Endothelial cell of umbilical vein (primary cell): ENCODE measurements at regions not wholly inside any gene's neighbourhood (a gene's known extent, or its start where the extent isn't known, plus 50 kb on each side); places are given as distances from the start of the nearest gene placed in this dataset.

Experiments
- BruUV-seq: library from RNA; stranded (reverse); fragments of 400-500 nt; replicated peaks from 2 replicates; lab custom pipeline; 2021; lab: Mats Ljungman, UMichigan
- CTCF ChIA-PET: fragments of 300-600, 350-600 bp; sonication (Branson Sonifier 250); formaldehyde crosslinking; loops from one replicate; lab custom pipeline; 2021; ENCODE audit warnings: antibody characterized with exemption, inconsistent platforms; lab: Charles Lee
- POLR2A ChIA-PET: fragments of 300-600, 350-600 bp; sonication (Branson Sonifier 250); formaldehyde crosslinking; loops from one replicate; lab custom pipeline; 2021; ENCODE audit warnings: antibody characterized with exemption, inconsistent platforms; lab: Charles Lee
- DNase-seq: peaks from one replicate; pipeline ENCODE4 v3.0.0-alpha.2; 2011; ENCODE audit warnings: low read depth, low spot score
- FAIRE-seq: peaks from 2 replicates; lab custom pipeline; 2011; peaks lifted over from hg19 to GRCh38; lab: Jason Lieb, UNC
- H2AFZ ChIP-seq: 2 replicates; pipeline ENCODE4 v1.6.0; 2012; ENCODE audit warnings: low read depth, low read length, control low read depth, inconsistent platforms
- H3K27ac ChIP-seq: 2 replicates; pipeline ENCODE4 v1.5.1; 2011; ENCODE audit warnings: low read depth, mild to moderate bottlenecking, control low read depth, low read length, moderate library complexity; ENCODE audit not compliant: insufficient read depth
- H3K27me3 ChIP-seq, 2 experiments: 2 replicates each; pipeline versions ENCODE4 v1.6.0 to v1.6.1; 2011; ENCODE audit warnings: low read length in 2 of 2, mixed read lengths in 1 of 2; ENCODE audit not compliant: control insufficient read depth in 2 of 2, insufficient read depth in 2 of 2
- H3K36me3 ChIP-seq, 2 experiments: 2 replicates in 1 of 2; 3 replicates in 1 of 2; pipeline ENCODE4 v1.5.1; 2011; ENCODE audit warnings: low read length in 2 of 2, mild to moderate bottlenecking in 1 of 2, moderate library complexity in 1 of 2; ENCODE audit not compliant: control insufficient read depth in 2 of 2, insufficient read depth in 2 of 2; ENCODE audit errors: extremely low read depth in 1 of 2
- H3K4me1 ChIP-seq: 3 replicates; pipeline ENCODE4 v1.5.1; 2011; ENCODE audit warnings: mild to moderate bottlenecking, low read length; ENCODE audit not compliant: control insufficient read depth, insufficient read depth; ENCODE audit errors: extremely low read depth
- H3K4me2 ChIP-seq: 2 replicates; pipeline ENCODE4 v1.6.1; 2011; ENCODE audit warnings: low read length, control low read depth, mixed read lengths; ENCODE audit not compliant: insufficient read depth
- H3K4me3 ChIP-seq, 3 experiments: fragments of 200-600 bp in 1 of 3; sonication (generic), shearing (Covaris generic) in 1 of 3; replicated peaks in 1 of 3; 2 replicates each; pipeline ENCODE4 v1.5.1; 2011 to 2016; ENCODE audit warnings: control low read depth in 3 of 3, low read length in 3 of 3, mild to moderate bottlenecking in 2 of 3, inconsistent platforms in 1 of 3, low read depth in 1 of 3, moderate library complexity in 1 of 3; ENCODE audit not compliant: insufficient read depth in 1 of 3
- H3K79me2 ChIP-seq: 2 replicates; pipeline ENCODE4 v1.6.0; 2012; ENCODE audit warnings: low read length, inconsistent platforms; ENCODE audit not compliant: control insufficient read depth, insufficient read depth
- H3K9ac ChIP-seq: replicated peaks from 2 replicates; pipeline ENCODE3; 2011; ENCODE audit warnings: low read length, control low read depth; ENCODE audit not compliant: insufficient read depth; ENCODE audit errors: extremely low read depth
- H3K9me1 ChIP-seq: replicated peaks from 3 replicates; pipeline ENCODE4 v1.6.0; 2011; ENCODE audit warnings: mild to moderate bottlenecking, low read length; ENCODE audit not compliant: control insufficient read depth, insufficient read depth; ENCODE audit errors: extremely low read depth
- H3K9me3 ChIP-seq: replicated peaks from 2 replicates; pipeline ENCODE4 v1.5.1; 2012; ENCODE audit warnings: low read length, inconsistent platforms; ENCODE audit not compliant: control insufficient read depth, insufficient read depth
- H4K20me1 ChIP-seq: replicated peaks from 2 replicates; pipeline ENCODE3; 2011; ENCODE audit warnings: mild to moderate bottlenecking, low read length; ENCODE audit not compliant: control insufficient read depth, insufficient read depth; ENCODE audit errors: extremely low read depth
- CTCF ChIP-seq, 2 donors: IDR thresholded peaks; 1 replicate in 1 of 2; 2 replicates in 1 of 2; pipeline ENCODE4 v1.5.1; 2011; ENCODE audit warnings: low read length in 2 of 2, mild to moderate bottlenecking in 2 of 2, moderate library complexity in 2 of 2, control low read depth in 1 of 2, inconsistent platforms in 1 of 2, low read depth in 1 of 2; ENCODE audit not compliant: insufficient read depth in 1 of 2; ENCODE audit errors: extremely low read depth in 1 of 2
- EZH2 ChIP-seq: IDR thresholded peaks from 2 replicates; pipeline ENCODE4 v1.6.1; 2012; ENCODE audit warnings: borderline replicate concordance, low read depth, mild to moderate bottlenecking, moderate library complexity, low read length, inconsistent platforms; ENCODE audit not compliant: severe bottlenecking
- FOS ChIP-seq: IDR thresholded peaks from 2 replicates; pipeline ENCODE4 v1.6.1; 2011; ENCODE audit warnings: mild to moderate bottlenecking, low read length, moderate library complexity, borderline replicate concordance; ENCODE audit not compliant: insufficient read depth
- GATA2 ChIP-seq: IDR thresholded peaks from 2 replicates; pipeline ENCODE4 v1.7.0; 2011; ENCODE audit warnings: low read depth, mild to moderate bottlenecking, moderate library complexity, mixed read lengths, low read length; ENCODE audit not compliant: insufficient read length, insufficient read depth
- JUN ChIP-seq: IDR thresholded peaks from 2 replicates; pipeline ENCODE4 v1.6.1; 2011; ENCODE audit warnings: borderline replicate concordance, low read depth; ENCODE audit not compliant: insufficient read length, insufficient read depth
- MAX ChIP-seq: IDR thresholded peaks from 2 replicates; pipeline ENCODE4 v1.6.1; 2011; ENCODE audit not compliant: insufficient read depth, insufficient read length
- MYC ChIP-seq: IDR thresholded peaks from one replicate; pipeline ENCODE4 v1.6.1; 2011; ENCODE audit warnings: mild to moderate bottlenecking, low read depth, low read length
- POLR2A ChIP-seq: IDR thresholded peaks from 2 replicates; pipeline ENCODE4 v1.6.1; 2012; ENCODE audit warnings: low read depth, mild to moderate bottlenecking, control low read depth, low read length
- POLR2AphosphoS5 ChIP-seq: IDR thresholded peaks from 2 replicates; pipeline ENCODE4 v1.6.1; 2012; ENCODE audit warnings: low read depth, mild to moderate bottlenecking, control low read depth, low read length, moderate library complexity; ENCODE audit not compliant: insufficient read depth
- dilution Hi-C: fragments of 300-500 bp; cut with MboI; formaldehyde crosslinking; loops from one replicate; pipeline ENCODE4 v1.15.0; 2019; ENCODE audit warnings: low sequenced_read_pairs; ENCODE audit not compliant: extremely low pct_ligation_motif_present
- intact Hi-C: fragments of 100-400 bp; cut with micrococcal nuclease; formaldehyde crosslinking; loops from one replicate; pipeline ENCODE4 v1.10.0; 2022

DNA sequence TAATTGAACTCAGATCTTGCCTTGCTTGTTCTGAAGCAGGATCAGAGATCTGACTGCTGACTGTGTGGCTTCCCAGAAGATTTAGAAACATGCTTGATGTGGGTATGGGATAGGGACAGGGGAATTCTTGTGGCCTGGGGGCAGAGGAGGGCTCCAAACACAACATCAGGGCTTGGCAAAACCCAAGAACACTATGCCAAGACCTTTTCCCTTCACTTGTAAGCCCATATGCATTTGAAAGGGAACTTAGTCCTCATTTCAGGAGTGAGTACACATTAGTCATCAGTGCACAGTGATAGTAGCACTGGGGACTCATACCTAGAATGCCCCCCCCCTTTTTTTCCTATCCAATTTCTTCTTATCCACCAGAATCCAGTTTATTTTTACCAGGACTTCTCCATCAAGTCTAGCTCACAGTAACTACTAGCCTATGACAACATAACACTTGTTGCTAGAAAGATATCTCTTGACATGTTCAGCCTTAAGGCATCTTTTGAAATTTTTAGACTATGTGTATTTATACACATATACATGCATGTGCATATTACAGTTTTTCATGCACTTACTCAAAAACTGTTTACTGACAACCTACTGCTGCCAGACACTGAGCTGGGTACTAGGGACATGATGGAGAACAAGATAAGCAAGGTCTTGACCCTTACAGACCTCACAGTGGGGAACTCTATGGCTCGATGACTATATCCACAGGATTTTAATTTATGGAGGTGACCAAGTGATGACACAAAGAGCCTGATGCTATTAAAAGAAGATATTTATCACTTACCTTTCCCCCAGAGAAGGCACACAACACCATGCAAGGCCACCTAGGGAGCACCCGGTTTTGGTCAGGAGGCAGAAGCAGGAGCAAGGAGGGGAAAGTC lies 158.3 kb upstream of the MAP3K1 start:
- dilution Hi-C loops (no loop called here), intact Hi-C loops (no loop called here)
- POLR2A ChIA-PET = no interaction called here
- peaks cover 15 to 17% of the 10 kb centered on the region in 2 experiments for H3K27me3 ChIP-seq
- H3K27ac ChIP-seq = no peak overlapping the region
- CTCF ChIA-PET = no interaction called here
- no peaks in the 10 kb centered on the region for H3K9me3 ChIP-seq
- H3K4me1 ChIP-seq = no peaks in the 10 kb centered on the region
- TF ChIP-seq MAX = no peak
- no peak for TF ChIP-seq JUN
- TF ChIP-seq GATA2 = no peak
- no peak for TF ChIP-seq POLR2A
- TF ChIP-seq EZH2 = no peak
- TF ChIP-seq POLR2AphosphoS5 = no peak
- TF ChIP-seq FOS = no peak
- DNase-seq = no peak
- no peaks in the 10 kb centered on the region for H3K9me1 ChIP-seq
- H3K4me3 ChIP-seq = no peak overlapping the region
- no peaks in the 10 kb centered on the region for H3K79me2 ChIP-seq
- H3K9ac ChIP-seq = no peak overlapping the region
- no peak for FAIRE-seq
- H4K20me1 ChIP-seq = no peaks in the 10 kb centered on the region
- BruUV-seq = no TSS peak
- no peaks in the 10 kb centered on the region for H3K36me3 ChIP-seq
- H2AFZ ChIP-seq = no peak overlapping the region
- H3K4me2 ChIP-seq = no peak overlapping the region

DNA sequence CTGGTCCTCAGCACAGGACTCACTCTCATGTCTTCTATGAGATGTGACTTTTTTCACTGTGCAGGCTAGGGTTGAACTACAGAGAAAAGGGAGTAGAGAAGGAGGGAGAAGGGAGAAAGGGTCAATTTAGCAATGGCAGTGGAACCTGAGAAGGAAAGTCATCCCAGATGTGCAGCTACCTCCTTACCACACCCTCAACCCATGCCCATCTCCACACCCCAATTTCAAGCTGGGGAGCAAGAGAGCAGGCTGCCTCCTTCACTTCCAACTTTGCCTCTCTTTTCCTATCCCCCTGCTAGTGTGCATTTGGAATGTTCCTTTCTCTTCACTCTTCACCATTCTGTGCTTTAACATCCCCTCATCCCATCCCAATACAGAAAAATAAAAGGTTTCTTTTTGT lies 163.5 kb upstream of the MAP3K1 start:
- TF ChIP-seq EZH2 (no peak), MYC (no peak), POLR2AphosphoS5 (no peak), CTCF (IDR thresholded peaks at IDR 0.05; ENCODE audit: extremely low read depth in 1 of 2, insufficient read depth in 1 of 2, low read depth in 1 of 2, low read length in 2 of 2) (no peak), POLR2A (no peak), FOS (no peak), MAX (no peak), JUN (no peak), GATA2 (no peak)
- DNase-seq (no peak), FAIRE-seq (no peak)
- Histone ChIP-seq H3K9ac (no peak overlapping the region), H3K4me2 (no peak overlapping the region), H3K36me3 (no peaks in the 10 kb centered on the region), H3K4me1 (no peaks in the 10 kb centered on the region), H3K9me1 (no peaks in the 10 kb centered on the region), H4K20me1 (no peaks in the 10 kb centered on the region), H2AFZ (no peak overlapping the region), H3K27ac (no peak overlapping the region), H3K27me3 (peaks cover 9 to 14% of the 10 kb centered on the region in 2 experiments), H3K9me3 (no peaks in the 10 kb centered on the region), H3K79me2 (no peaks in the 10 kb centered on the region), H3K4me3 (no peak overlapping the region)
- dilution Hi-C loops = no loop called here
- intact Hi-C loops = no loop called here
- no TSS peak for BruUV-seq
- POLR2A ChIA-PET = no interaction called here
- CTCF ChIA-PET = no interaction called here
